MM.1S (cell line): ENCODE measurements at regions not wholly inside any gene's neighbourhood (a gene's known extent, or its start where the extent isn't known, plus 50 kb on each side); places are given as distances from the start of the nearest gene placed in this dataset.

Experiments used
- EZH2 ChIP-seq: fragments of 300-600 bp; sonication (generic); optimal IDR thresholded peaks from 2 replicates; pipeline ENCODE3; 2017; ENCODE audit warnings: low read depth, mild to moderate bottlenecking, antibody characterized with exemption, low read length, mixed read lengths
- EZH2phosphoT487 ChIP-seq: fragments of 300-600 bp; sonication (generic); IDR thresholded peaks from 2 replicates; pipeline ENCODE4 v1.6.1; 2018; ENCODE audit warnings: antibody characterized with exemption, low read length
- TF ChIP-seq, protein P1 (sequence below): fragments of 300-600 bp; sonication (generic); IDR thresholded peaks from 2 replicates; pipeline ENCODE4 v1.5.1; 2016; ENCODE audit warnings: antibody characterized with exemption, low read length, mixed read lengths

DNA sequence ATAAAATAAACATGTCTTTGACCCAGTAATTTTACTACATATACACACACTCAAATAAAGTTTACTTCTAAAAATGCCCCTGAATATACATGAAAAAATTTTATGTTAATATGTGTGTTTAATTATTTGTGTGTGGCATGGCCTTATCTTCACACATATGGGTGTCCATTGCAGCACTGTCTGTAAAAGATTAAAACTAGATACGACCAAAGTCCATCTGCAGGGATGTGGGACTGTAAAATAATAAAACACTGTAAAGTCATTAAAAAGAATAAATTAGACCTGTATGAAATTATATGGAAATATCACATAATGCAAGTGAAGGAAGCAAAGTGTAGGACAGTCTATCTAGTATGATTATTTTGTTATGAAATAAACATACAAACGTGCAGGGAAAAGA, 337.3 kb downstream of the RND3 start:
- TF ChIP-seq, protein P1, sequence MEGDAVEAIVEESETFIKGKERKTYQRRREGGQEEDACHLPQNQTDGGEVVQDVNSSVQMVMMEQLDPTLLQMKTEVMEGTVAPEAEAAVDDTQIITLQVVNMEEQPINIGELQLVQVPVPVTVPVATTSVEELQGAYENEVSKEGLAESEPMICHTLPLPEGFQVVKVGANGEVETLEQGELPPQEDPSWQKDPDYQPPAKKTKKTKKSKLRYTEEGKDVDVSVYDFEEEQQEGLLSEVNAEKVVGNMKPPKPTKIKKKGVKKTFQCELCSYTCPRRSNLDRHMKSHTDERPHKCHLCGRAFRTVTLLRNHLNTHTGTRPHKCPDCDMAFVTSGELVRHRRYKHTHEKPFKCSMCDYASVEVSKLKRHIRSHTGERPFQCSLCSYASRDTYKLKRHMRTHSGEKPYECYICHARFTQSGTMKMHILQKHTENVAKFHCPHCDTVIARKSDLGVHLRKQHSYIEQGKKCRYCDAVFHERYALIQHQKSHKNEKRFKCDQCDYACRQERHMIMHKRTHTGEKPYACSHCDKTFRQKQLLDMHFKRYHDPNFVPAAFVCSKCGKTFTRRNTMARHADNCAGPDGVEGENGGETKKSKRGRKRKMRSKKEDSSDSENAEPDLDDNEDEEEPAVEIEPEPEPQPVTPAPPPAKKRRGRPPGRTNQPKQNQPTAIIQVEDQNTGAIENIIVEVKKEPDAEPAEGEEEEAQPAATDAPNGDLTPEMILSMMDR: no peak
- TF ChIP-seq EZH2 (no peak), EZH2phosphoT487 (no peak)
